Endothelial cell of umbilical vein (primary cell): ENCODE measurements at regions not wholly inside any gene's neighbourhood (a gene's known extent, or its start where the extent isn't known, plus 50 kb on each side); places are given as distances from the start of the nearest gene placed in this dataset.

ENCODE experiments used
- BruUV-seq: library from RNA; stranded (reverse); fragments of 400-500 nt; replicated peaks from 2 replicates; lab custom pipeline; 2021; lab: Mats Ljungman, UMichigan
- CTCF ChIA-PET: fragments of 300-600, 350-600 bp; sonication (Branson Sonifier 250); formaldehyde crosslinking; loops from one replicate; lab custom pipeline; 2021; ENCODE audit warnings: antibody characterized with exemption, inconsistent platforms; lab: Charles Lee
- POLR2A ChIA-PET: fragments of 300-600, 350-600 bp; sonication (Branson Sonifier 250); formaldehyde crosslinking; loops from one replicate; lab custom pipeline; 2021; ENCODE audit warnings: antibody characterized with exemption, inconsistent platforms; lab: Charles Lee
- DNase-seq: peaks from one replicate; pipeline ENCODE4 v3.0.0-alpha.2; 2011; ENCODE audit warnings: low read depth, low spot score
- FAIRE-seq: peaks from 2 replicates; lab custom pipeline; 2011; peaks lifted over from hg19 to GRCh38; lab: Jason Lieb, UNC
- H2AFZ ChIP-seq: 2 replicates; pipeline ENCODE4 v1.6.0; 2012; ENCODE audit warnings: low read depth, low read length, control low read depth, inconsistent platforms
- H3K27ac ChIP-seq: 2 replicates; pipeline ENCODE4 v1.5.1; 2011; ENCODE audit warnings: low read depth, mild to moderate bottlenecking, control low read depth, low read length, moderate library complexity; ENCODE audit not compliant: insufficient read depth
- H3K27me3 ChIP-seq, 2 experiments: 2 replicates each; pipeline versions ENCODE4 v1.6.0 to v1.6.1; 2011; ENCODE audit warnings: low read length in 2 of 2, mixed read lengths in 1 of 2; ENCODE audit not compliant: control insufficient read depth in 2 of 2, insufficient read depth in 2 of 2
- H3K36me3 ChIP-seq, 2 experiments: 2 replicates in 1 of 2; 3 replicates in 1 of 2; pipeline ENCODE4 v1.5.1; 2011; ENCODE audit warnings: low read length in 2 of 2, mild to moderate bottlenecking in 1 of 2, moderate library complexity in 1 of 2; ENCODE audit not compliant: control insufficient read depth in 2 of 2, insufficient read depth in 2 of 2; ENCODE audit errors: extremely low read depth in 1 of 2
- H3K4me1 ChIP-seq: 3 replicates; pipeline ENCODE4 v1.5.1; 2011; ENCODE audit warnings: mild to moderate bottlenecking, low read length; ENCODE audit not compliant: control insufficient read depth, insufficient read depth; ENCODE audit errors: extremely low read depth
- H3K4me2 ChIP-seq: 2 replicates; pipeline ENCODE4 v1.6.1; 2011; ENCODE audit warnings: low read length, control low read depth, mixed read lengths; ENCODE audit not compliant: insufficient read depth
- H3K4me3 ChIP-seq, 3 experiments: fragments of 200-600 bp in 1 of 3; sonication (generic), shearing (Covaris generic) in 1 of 3; replicated peaks in 1 of 3; 2 replicates each; pipeline ENCODE4 v1.5.1; 2011 to 2016; ENCODE audit warnings: control low read depth in 3 of 3, low read length in 3 of 3, mild to moderate bottlenecking in 2 of 3, inconsistent platforms in 1 of 3, low read depth in 1 of 3, moderate library complexity in 1 of 3; ENCODE audit not compliant: insufficient read depth in 1 of 3
- H3K79me2 ChIP-seq: 2 replicates; pipeline ENCODE4 v1.6.0; 2012; ENCODE audit warnings: low read length, inconsistent platforms; ENCODE audit not compliant: control insufficient read depth, insufficient read depth
- H3K9ac ChIP-seq: replicated peaks from 2 replicates; pipeline ENCODE3; 2011; ENCODE audit warnings: low read length, control low read depth; ENCODE audit not compliant: insufficient read depth; ENCODE audit errors: extremely low read depth
- H3K9me1 ChIP-seq: replicated peaks from 3 replicates; pipeline ENCODE4 v1.6.0; 2011; ENCODE audit warnings: mild to moderate bottlenecking, low read length; ENCODE audit not compliant: control insufficient read depth, insufficient read depth; ENCODE audit errors: extremely low read depth
- H3K9me3 ChIP-seq: replicated peaks from 2 replicates; pipeline ENCODE4 v1.5.1; 2012; ENCODE audit warnings: low read length, inconsistent platforms; ENCODE audit not compliant: control insufficient read depth, insufficient read depth
- H4K20me1 ChIP-seq: replicated peaks from 2 replicates; pipeline ENCODE3; 2011; ENCODE audit warnings: mild to moderate bottlenecking, low read length; ENCODE audit not compliant: control insufficient read depth, insufficient read depth; ENCODE audit errors: extremely low read depth
- EZH2 ChIP-seq: IDR thresholded peaks from 2 replicates; pipeline ENCODE4 v1.6.1; 2012; ENCODE audit warnings: borderline replicate concordance, low read depth, mild to moderate bottlenecking, moderate library complexity, low read length, inconsistent platforms; ENCODE audit not compliant: severe bottlenecking
- FOS ChIP-seq: IDR thresholded peaks from 2 replicates; pipeline ENCODE4 v1.6.1; 2011; ENCODE audit warnings: mild to moderate bottlenecking, low read length, moderate library complexity, borderline replicate concordance; ENCODE audit not compliant: insufficient read depth
- GATA2 ChIP-seq: IDR thresholded peaks from 2 replicates; pipeline ENCODE4 v1.7.0; 2011; ENCODE audit warnings: low read depth, mild to moderate bottlenecking, moderate library complexity, mixed read lengths, low read length; ENCODE audit not compliant: insufficient read length, insufficient read depth
- JUN ChIP-seq: IDR thresholded peaks from 2 replicates; pipeline ENCODE4 v1.6.1; 2011; ENCODE audit warnings: borderline replicate concordance, low read depth; ENCODE audit not compliant: insufficient read length, insufficient read depth
- MYC ChIP-seq: IDR thresholded peaks from one replicate; pipeline ENCODE4 v1.6.1; 2011; ENCODE audit warnings: mild to moderate bottlenecking, low read depth, low read length
- POLR2A ChIP-seq: IDR thresholded peaks from 2 replicates; pipeline ENCODE4 v1.6.1; 2012; ENCODE audit warnings: low read depth, mild to moderate bottlenecking, control low read depth, low read length
- POLR2AphosphoS5 ChIP-seq: IDR thresholded peaks from 2 replicates; pipeline ENCODE4 v1.6.1; 2012; ENCODE audit warnings: low read depth, mild to moderate bottlenecking, control low read depth, low read length, moderate library complexity; ENCODE audit not compliant: insufficient read depth
- dilution Hi-C: fragments of 300-500 bp; cut with MboI; formaldehyde crosslinking; loops from one replicate; pipeline ENCODE4 v1.15.0; 2019; ENCODE audit warnings: low sequenced_read_pairs; ENCODE audit not compliant: extremely low pct_ligation_motif_present
- intact Hi-C: fragments of 100-400 bp; cut with micrococcal nuclease; formaldehyde crosslinking; loops from one replicate; pipeline ENCODE4 v1.10.0; 2022
- TF ChIP-seq, protein P1 (sequence below), 2 donors: IDR thresholded peaks; 1 replicate in 1 of 2; 2 replicates in 1 of 2; pipeline ENCODE4 v1.5.1; 2011; ENCODE audit warnings: low read length in 2 of 2, mild to moderate bottlenecking in 2 of 2, moderate library complexity in 2 of 2, control low read depth in 1 of 2, inconsistent platforms in 1 of 2, low read depth in 1 of 2; ENCODE audit not compliant: insufficient read depth in 1 of 2; ENCODE audit errors: extremely low read depth in 1 of 2
- TF ChIP-seq, protein P2 (sequence below): IDR thresholded peaks from 2 replicates; pipeline ENCODE4 v1.6.1; 2011; ENCODE audit not compliant: insufficient read depth, insufficient read length

DNA sequence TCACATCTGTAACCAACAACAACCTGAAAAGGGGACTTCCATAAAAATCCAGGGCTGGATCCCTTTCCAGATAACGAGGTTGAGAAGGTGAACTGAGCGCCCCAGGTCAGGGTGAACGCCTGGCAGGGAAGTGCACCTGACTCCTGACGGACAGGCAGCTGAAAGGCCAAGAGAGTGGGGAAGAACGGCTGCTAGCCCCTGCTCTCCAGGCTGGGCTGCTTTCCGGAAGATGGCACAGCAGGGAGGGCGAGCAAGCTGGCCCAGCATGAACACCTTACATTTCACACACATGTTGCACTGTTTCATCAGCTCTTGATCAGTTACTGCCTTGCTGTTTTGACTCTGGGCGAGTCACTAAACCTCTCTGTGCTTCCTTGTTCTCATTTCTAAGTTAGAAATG lies 127.2 kb upstream of the IQSEC1 start:
- FAIRE-seq (no peak), DNase-seq (no peak)
- no peaks in the 10 kb centered on the region for H3K4me1 ChIP-seq
- BruUV-seq = no TSS peak
- H3K36me3 ChIP-seq = no peaks in the 10 kb centered on the region
- no peak overlapping the region for H3K9ac ChIP-seq
- H3K9me3 ChIP-seq = no peaks in the 10 kb centered on the region
- no peaks in the 10 kb centered on the region for H3K9me1 ChIP-seq
- no peak overlapping the region for H3K4me2 ChIP-seq
- dilution Hi-C loops (no loop called here), intact Hi-C loops (loop anchor here (2.0 to 10.0 kb wide), 2 partner anchors 254 to 448 kb away; no protein-coding TSS in a partner anchor)
- no peak overlapping the region for H2AFZ ChIP-seq
- no peaks in the 10 kb centered on the region for H3K27me3 ChIP-seq
- POLR2A ChIA-PET = no interaction called here
- TF ChIP-seq GATA2 = no peak
- TF ChIP-seq, protein P1, sequence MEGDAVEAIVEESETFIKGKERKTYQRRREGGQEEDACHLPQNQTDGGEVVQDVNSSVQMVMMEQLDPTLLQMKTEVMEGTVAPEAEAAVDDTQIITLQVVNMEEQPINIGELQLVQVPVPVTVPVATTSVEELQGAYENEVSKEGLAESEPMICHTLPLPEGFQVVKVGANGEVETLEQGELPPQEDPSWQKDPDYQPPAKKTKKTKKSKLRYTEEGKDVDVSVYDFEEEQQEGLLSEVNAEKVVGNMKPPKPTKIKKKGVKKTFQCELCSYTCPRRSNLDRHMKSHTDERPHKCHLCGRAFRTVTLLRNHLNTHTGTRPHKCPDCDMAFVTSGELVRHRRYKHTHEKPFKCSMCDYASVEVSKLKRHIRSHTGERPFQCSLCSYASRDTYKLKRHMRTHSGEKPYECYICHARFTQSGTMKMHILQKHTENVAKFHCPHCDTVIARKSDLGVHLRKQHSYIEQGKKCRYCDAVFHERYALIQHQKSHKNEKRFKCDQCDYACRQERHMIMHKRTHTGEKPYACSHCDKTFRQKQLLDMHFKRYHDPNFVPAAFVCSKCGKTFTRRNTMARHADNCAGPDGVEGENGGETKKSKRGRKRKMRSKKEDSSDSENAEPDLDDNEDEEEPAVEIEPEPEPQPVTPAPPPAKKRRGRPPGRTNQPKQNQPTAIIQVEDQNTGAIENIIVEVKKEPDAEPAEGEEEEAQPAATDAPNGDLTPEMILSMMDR (IDR thresholded peaks at IDR 0.05; ENCODE audit: extremely low read depth in 1 of 2, insufficient read depth in 1 of 2, low read depth in 1 of 2, low read length in 2 of 2) = no peak
- no peak for TF ChIP-seq FOS
- no peak for TF ChIP-seq MYC
- no peak overlapping the region for H3K27ac ChIP-seq
- H4K20me1 ChIP-seq = no peaks in the 10 kb centered on the region
- H3K4me3 ChIP-seq = no peak overlapping the region
- no peaks in the 10 kb centered on the region for H3K79me2 ChIP-seq
- CTCF ChIA-PET = interaction anchor here (1.8 kb wide), 1 partner anchor 252 kb away, joined by 8 read pairs; no protein-coding TSS in a partner anchor

DNA sequence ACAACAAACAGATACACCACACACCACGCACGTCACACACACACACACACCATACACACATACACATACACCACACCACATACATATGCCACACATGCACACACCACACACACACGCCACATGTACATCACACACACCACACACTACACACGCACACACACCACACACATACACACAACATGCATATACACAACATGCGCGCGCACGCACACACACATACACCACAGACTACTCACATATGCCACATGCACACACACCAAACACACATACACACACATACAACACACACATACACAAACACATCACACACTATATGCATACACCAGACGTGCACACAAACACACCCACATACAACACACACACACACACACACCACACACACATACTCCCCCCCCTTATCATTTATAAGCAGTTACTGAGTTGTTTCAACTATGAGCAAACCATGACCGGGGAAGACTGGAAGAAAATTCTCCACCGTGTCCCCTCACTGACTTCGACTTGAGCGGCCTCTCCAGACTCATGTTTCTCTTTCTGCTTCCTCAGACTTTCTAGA lies 126.7 kb upstream of the IQSEC1 start:
- Histone ChIP-seq H3K9me1 (no peaks in the 10 kb centered on the region), H3K4me1 (no peaks in the 10 kb centered on the region), H3K27me3 (no peaks in the 10 kb centered on the region), H3K36me3 (no peaks in the 10 kb centered on the region), H3K27ac (no peak overlapping the region), H4K20me1 (no peaks in the 10 kb centered on the region), H3K9me3 (no peaks in the 10 kb centered on the region), H3K79me2 (no peaks in the 10 kb centered on the region), H3K4me2 (no peak overlapping the region), H3K9ac (no peak overlapping the region), H3K4me3 (no peak overlapping the region), H2AFZ (no peak overlapping the region)
- TF ChIP-seq EZH2 (no peak), POLR2A (no peak), FOS (no peak), MYC (no peak), GATA2 (no peak), POLR2AphosphoS5 (no peak), JUN (no peak)
- TF ChIP-seq, protein P1 (IDR thresholded peaks at IDR 0.05; ENCODE audit: extremely low read depth in 1 of 2, insufficient read depth in 1 of 2, low read depth in 1 of 2, low read length in 2 of 2) = no peak
- TF ChIP-seq, protein P2, sequence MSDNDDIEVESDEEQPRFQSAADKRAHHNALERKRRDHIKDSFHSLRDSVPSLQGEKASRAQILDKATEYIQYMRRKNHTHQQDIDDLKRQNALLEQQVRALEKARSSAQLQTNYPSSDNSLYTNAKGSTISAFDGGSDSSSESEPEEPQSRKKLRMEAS = no peak
- FAIRE-seq = no peak
- ChIA-PET CTCF (no interaction called here), POLR2A (no interaction called here)
- BruUV-seq = no TSS peak
- intact Hi-C loops (loop anchor here (2.0 to 10.0 kb wide), 2 partner anchors 255 to 449 kb away; no protein-coding TSS in a partner anchor), dilution Hi-C loops (no loop called here)
- DNase-seq = no peak
